ENCODE measurements at regions not wholly inside any gene's neighbourhood (a gene's known extent, or its start where the extent isn't known, plus 50 kb on each side); places are given as distances from the start of the nearest gene placed in this dataset.

- DNase-seq (ENCODE audit: low read depth): no peak
- H3K4me3 ChIP-seq (ENCODE audit: low read length): no peak overlapping the region
- no peak for TF ChIP-seq CTCF (conservative IDR thresholded peaks at IDR 0.05; ENCODE audit: low read depth, low read length)
Observed at GRCh38 chr3:174417573-174417972, 441.6 kb upstream of the NAALADL2 start.

- DNase-seq (ENCODE audit: low read depth): no peak
- H3K4me3 ChIP-seq (ENCODE audit: low read length): no peak overlapping the region
- no peak for TF ChIP-seq CTCF (conservative IDR thresholded peaks at IDR 0.05; ENCODE audit: low read depth, low read length)
Observed at GRCh38 chr3:174419216-174419615, 439.9 kb upstream of the NAALADL2 start.

DNA sequence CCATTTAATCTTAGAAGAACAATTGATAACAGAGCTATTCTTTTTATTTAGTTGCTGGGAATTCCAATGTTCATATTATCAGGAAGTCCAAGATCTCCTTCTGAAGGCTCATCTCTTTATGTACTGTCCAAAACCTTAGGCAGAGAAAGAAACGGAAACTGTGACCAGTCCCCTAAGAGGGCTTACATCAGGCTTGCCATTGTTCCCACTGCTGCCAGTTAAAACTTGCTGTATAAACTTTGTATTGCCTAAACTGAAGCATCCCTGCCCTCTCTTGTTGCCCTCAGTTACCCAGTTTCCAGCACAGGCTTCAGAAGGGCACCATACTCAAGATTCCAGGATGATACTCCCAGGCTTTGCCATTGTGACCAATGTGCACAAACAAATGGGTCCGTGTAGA, 435.2 kb upstream of the NAALADL2 start:
- no peak for DNase-seq (ENCODE audit: low read depth)
- TF ChIP-seq CTCF (conservative IDR thresholded peaks at IDR 0.05; ENCODE audit: low read depth, low read length): no peak
- no peak overlapping the region for H3K4me3 ChIP-seq (ENCODE audit: low read length)

DNA sequence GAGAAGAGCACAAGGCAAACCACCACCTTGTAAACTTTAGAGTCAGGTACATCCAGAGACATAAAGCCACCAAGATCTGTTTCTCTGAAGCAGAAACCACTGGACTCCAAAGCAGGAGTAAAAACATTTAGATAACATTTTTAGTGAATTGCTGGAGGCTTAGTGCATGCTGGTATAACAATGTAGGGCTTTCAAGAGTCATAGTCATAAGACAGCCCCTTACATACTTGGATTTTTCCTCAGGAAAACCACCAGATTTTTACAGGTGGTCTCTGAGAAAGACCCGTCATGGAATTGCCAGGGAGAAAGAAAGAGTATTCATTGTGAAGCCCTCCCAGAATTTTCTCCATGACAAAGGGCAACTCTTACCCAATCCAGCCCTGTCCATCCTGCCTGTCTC, 434.5 kb upstream of the NAALADL2 start:
- peak; percentile 12 for DNase-seq (ENCODE audit: low read depth)
- TF ChIP-seq CTCF (conservative IDR thresholded peaks at IDR 0.05; ENCODE audit: low read depth, low read length): no peak
- no peak overlapping the region for H3K4me3 ChIP-seq (ENCODE audit: low read length)

DNA sequence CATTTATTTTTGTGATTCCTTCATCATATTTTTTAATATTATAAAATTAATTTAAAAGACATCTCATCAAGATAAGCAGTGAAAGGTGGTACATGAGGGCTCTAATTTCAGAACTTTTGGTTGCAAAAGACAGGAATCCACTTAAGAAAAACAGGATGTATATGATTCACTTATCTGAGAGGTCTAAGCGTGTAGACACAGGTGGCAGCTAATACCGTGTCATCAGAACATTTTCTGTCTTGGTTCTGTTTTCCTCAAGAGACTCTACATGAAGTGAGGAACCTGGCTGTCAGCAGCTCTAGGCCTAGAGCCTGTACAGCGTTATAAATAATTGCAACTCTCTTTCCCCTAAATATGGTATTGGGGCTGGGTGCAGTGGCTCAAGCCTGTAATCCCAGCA, 433.7 kb upstream of the NAALADL2 start:
- no peak overlapping the region for H3K4me3 ChIP-seq (ENCODE audit: low read length)
- TF ChIP-seq CTCF (conservative IDR thresholded peaks at IDR 0.05; ENCODE audit: low read depth, low read length): no peak
- DNase-seq (ENCODE audit: low read depth): no peak

- no peak for DNase-seq (ENCODE audit: low read depth)
- no peak overlapping the region for H3K4me3 ChIP-seq (ENCODE audit: low read length)
- TF ChIP-seq CTCF (conservative IDR thresholded peaks at IDR 0.05; ENCODE audit: low read depth, low read length): no peak
Observed at GRCh38 chr3:174430986-174431385, 428.1 kb upstream of the NAALADL2 start.

DNA sequence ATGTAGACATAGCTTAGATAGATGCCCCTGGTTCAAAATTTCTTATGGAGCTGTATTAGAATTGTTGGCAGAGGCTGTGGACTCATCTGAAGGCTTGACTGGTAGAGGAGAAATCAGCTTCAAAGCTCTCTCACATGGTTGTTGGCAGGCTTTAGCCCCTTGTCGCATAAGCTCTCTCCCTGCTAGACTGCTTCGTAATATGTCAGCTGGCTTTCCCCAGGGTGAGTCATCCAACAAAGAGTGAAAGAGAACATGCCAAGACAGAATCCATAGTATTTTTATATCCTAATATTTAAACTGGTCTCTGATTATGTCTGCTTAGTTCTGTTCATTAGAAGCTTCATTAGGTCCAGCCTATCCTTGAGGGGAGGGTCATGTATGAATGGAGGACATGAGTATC, 427.4 kb upstream of the NAALADL2 start:
- TF ChIP-seq CTCF (conservative IDR thresholded peaks at IDR 0.05; ENCODE audit: low read depth, low read length): no peak
- DNase-seq (ENCODE audit: low read depth): peak; percentile 20
- no peak overlapping the region for H3K4me3 ChIP-seq (ENCODE audit: low read length)

Measured in retinal pigment epithelial cell (primary cell).